Calu3 (cell line): ENCODE measurements at regions not wholly inside any gene's neighbourhood (a gene's known extent, or its start where the extent isn't known, plus 50 kb on each side); places are given as distances from the start of the nearest gene placed in this dataset.

Source experiments
- BruUV-seq: library from RNA; stranded (reverse); fragments of 400-500 nt; replicated peaks from 2 replicates; lab custom pipeline; 2021; lab: Mats Ljungman, UMichigan
- CTCF ChIA-PET: fragments of 300-600 bp; sonication (Branson Sonifier 250); formaldehyde crosslinking; loops from one replicate; lab custom pipeline; 2022; ENCODE audit warnings: antibody characterized with exemption; lab: Charles Lee
- DNase-seq: peaks from one replicate; pipeline ENCODE4 v3.0.0; 2022
- H3K27ac Mint-ChIP-seq: one replicate; pipeline ENCODE4 v1.8.0; 2022; ENCODE audit warnings: mixed read lengths; ENCODE audit not compliant: unreplicated experiment
- H3K27me3 Mint-ChIP-seq: one replicate; pipeline ENCODE4 v1.8.0; 2022; ENCODE audit warnings: mixed read lengths; ENCODE audit not compliant: unreplicated experiment
- H3K36me3 Mint-ChIP-seq: one replicate; pipeline ENCODE4 v1.8.0; 2022; ENCODE audit warnings: mild to moderate bottlenecking, moderate library complexity, mixed read lengths; ENCODE audit not compliant: insufficient read depth, unreplicated experiment
- H3K4me1 Mint-ChIP-seq: one replicate; pipeline ENCODE4 v1.8.0; 2022; ENCODE audit warnings: mild to moderate bottlenecking, low read depth, mixed read lengths; ENCODE audit not compliant: unreplicated experiment
- H3K4me3 Mint-ChIP-seq: one replicate; pipeline ENCODE4 v1.8.0; 2022; ENCODE audit warnings: mild to moderate bottlenecking, low read depth, moderate library complexity, mixed read lengths; ENCODE audit not compliant: unreplicated experiment
- H3K9me3 Mint-ChIP-seq: one replicate; pipeline ENCODE4 v1.8.0; 2022; ENCODE audit warnings: low read depth, mixed read lengths; ENCODE audit not compliant: unreplicated experiment
- intact Hi-C: fragments of 100-400 bp; cut with micrococcal nuclease; formaldehyde crosslinking; loops from one replicate; pipeline ENCODE4 v1.10.0; 2022; ENCODE audit not compliant: unreplicated experiment
- TF ChIP-seq, protein P1 (sequence below): fragments of 200-600 bp; IDR thresholded peaks from one replicate; pipeline ENCODE4 v1.8.0; 2022; ENCODE audit warnings: antibody characterized with exemption; ENCODE audit not compliant: unreplicated experiment

DNA sequence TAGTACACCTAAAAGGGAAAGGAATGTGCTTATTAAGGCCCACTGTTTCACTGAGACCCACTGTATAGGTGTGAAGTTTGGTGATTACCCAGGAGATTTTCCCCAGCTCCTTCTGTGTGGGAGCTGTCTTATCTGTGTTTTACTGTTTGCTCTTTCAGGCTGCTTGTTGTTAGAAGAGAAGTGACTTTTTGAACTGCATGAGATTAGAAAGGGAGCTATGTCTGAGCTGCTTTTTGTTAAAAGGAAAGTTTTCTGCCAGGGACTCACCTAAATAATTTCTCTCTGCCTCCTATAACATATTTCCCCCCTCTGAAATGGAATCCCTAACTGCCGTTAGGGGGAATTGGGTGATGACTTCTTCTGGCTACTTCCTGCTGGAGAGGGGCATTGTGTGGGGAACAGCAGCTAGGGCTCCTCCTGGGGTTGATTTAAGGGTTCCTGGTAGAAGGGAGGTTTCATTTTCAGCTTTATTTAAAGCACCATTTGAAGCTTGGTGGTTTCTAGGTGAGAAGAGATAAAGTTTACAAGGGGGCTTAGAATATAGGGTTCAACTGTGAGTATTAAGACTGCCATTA is 77.1 kb upstream of the ATP11B start:
- no TSS peak for BruUV-seq
- H3K4me3 Mint-ChIP-seq, result no peak overlapping the region
- no peak for DNase-seq
- H3K27me3 Mint-ChIP-seq, result no peaks in the 10 kb centered on the region
- H3K36me3 Mint-ChIP-seq, result no peaks in the 10 kb centered on the region
- H3K27ac Mint-ChIP-seq, result peak overlapping the region; percentile 7
- no peaks in the 10 kb centered on the region for H3K9me3 Mint-ChIP-seq
- CTCF ChIA-PET, result interaction anchor here (0.5 to 2.7 kb wide), 6 partner anchors 23 to 192 kb away, joined by 3 to 11 read pairs (median 3); no protein-coding TSS in a partner anchor
- H3K4me1 Mint-ChIP-seq, result peaks cover 21% of the 10 kb centered on the region
- intact Hi-C loops, result no loop called here
- TF ChIP-seq, protein P1, sequence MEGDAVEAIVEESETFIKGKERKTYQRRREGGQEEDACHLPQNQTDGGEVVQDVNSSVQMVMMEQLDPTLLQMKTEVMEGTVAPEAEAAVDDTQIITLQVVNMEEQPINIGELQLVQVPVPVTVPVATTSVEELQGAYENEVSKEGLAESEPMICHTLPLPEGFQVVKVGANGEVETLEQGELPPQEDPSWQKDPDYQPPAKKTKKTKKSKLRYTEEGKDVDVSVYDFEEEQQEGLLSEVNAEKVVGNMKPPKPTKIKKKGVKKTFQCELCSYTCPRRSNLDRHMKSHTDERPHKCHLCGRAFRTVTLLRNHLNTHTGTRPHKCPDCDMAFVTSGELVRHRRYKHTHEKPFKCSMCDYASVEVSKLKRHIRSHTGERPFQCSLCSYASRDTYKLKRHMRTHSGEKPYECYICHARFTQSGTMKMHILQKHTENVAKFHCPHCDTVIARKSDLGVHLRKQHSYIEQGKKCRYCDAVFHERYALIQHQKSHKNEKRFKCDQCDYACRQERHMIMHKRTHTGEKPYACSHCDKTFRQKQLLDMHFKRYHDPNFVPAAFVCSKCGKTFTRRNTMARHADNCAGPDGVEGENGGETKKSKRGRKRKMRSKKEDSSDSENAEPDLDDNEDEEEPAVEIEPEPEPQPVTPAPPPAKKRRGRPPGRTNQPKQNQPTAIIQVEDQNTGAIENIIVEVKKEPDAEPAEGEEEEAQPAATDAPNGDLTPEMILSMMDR, result no peak

DNA sequence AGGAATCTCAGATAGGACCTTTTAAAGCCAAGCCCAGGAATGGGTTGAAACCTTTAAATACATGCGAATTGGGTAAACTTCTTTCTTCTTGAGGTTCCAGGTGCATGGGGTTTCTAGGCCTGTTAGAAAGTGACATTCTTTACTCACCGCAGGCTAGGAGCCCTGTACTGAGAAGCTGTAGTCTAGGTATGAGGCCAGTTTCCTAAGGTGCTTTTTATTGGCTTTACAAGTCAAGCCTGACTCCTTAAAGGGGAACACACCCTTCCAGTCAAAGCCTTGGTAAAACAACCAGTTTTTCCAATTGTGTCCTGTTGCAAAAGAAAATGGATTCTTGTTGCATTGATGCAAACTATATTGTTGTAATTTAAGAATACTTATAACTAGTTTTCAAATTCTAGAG is 76.1 kb upstream of the ATP11B start:
- Mint-ChIP-seq H3K9me3 (no peaks in the 10 kb centered on the region), H3K36me3 (no peaks in the 10 kb centered on the region), H3K4me1 (peaks cover 21% of the 10 kb centered on the region), H3K4me3 (no peak overlapping the region), H3K27ac (no peak overlapping the region), H3K27me3 (no peaks in the 10 kb centered on the region)
- no TSS peak for BruUV-seq
- DNase-seq, result no peak
- intact Hi-C loops, result no loop called here
- TF ChIP-seq, protein P1, result no peak
- CTCF ChIA-PET, result interaction anchor here (1.1 to 2.7 kb wide), 3 partner anchors 103 to 468 kb away, joined by 3 to 11 read pairs (median 3); no protein-coding TSS in a partner anchor

DNA sequence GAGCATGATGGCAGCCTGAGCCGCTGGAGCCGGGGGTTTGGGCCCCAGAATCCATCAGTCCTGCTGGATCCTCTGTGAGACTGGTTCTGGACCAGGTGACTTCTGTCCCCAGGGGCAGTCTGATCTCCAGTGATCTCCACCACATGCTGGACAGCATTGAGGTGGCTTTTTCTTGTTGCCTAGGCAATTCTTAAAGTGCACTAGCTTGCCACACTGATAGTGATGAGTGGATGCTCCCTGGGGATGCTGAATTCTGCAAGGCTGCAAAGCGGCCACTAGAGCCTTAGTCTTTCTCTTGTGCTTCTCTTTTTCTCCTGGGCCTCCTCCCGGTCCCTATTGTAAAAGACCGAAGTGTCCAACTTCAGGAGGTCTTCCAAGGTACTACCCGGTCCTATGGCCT is 70.4 kb upstream of the ATP11B start:
- Mint-ChIP-seq H3K9me3 (no peaks in the 10 kb centered on the region), H3K4me1 (peaks cover 18% of the 10 kb centered on the region), H3K4me3 (no peak overlapping the region), H3K36me3 (no peaks in the 10 kb centered on the region), H3K27me3 (no peaks in the 10 kb centered on the region), H3K27ac (no peak overlapping the region)
- TF ChIP-seq, protein P1, result no peak
- BruUV-seq, result no TSS peak
- CTCF ChIA-PET, result interaction anchor here (0.6 to 1.4 kb wide), 2 partner anchors 9 to 31 kb away, joined by 5 to 8 read pairs; no protein-coding TSS in a partner anchor
- DNase-seq, result no peak
- intact Hi-C loops, result no loop called here

DNA sequence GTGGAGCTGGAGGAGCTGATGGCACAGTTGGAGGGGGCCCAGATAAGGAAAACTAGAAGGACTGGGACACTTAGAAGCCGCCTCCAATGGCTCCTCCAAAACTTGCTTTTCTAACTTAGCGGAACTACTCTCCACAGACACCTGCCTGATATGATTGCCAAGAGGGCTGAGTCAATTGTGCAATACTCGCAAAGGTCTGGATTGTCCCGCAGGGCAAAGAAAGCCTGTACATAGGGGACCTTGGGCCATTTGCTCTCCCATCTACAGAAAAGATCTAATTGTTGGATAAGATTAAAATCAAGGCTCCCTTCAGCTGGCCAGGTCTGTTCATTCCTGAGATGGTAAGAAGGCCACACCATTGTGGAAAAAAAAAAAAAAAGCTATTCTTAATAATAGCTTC is 69.7 kb upstream of the ATP11B start:
- Mint-ChIP-seq H3K27ac (no peak overlapping the region), H3K4me1 (peaks cover 18% of the 10 kb centered on the region), H3K27me3 (no peaks in the 10 kb centered on the region), H3K36me3 (no peaks in the 10 kb centered on the region), H3K9me3 (no peaks in the 10 kb centered on the region), H3K4me3 (no peak overlapping the region)
- CTCF ChIA-PET, result interaction anchor here (0.6 to 1.4 kb wide), 2 partner anchors 9 to 201 kb away, joined by 3 to 8 read pairs; no protein-coding TSS in a partner anchor
- TF ChIP-seq, protein P1, result no peak
- intact Hi-C loops, result no loop called here
- BruUV-seq, result no TSS peak
- DNase-seq, result no peak
